Omental fat pad (tissue), 3 donors: ENCODE measurements at regions not wholly inside any gene's neighbourhood (a gene's known extent, or its start where the extent isn't known, plus 50 kb on each side); places are given as distances from the start of the nearest gene placed in this dataset.

Source experiments
- ATAC-seq: fragments of 150-250 bp; one replicate; pipeline ENCODE4 v1.9.1; 2016; ENCODE audit warnings: mild to moderate bottlenecking, moderate library complexity; ENCODE audit not compliant: low FRiP score
- DNase-seq: peaks from one replicate; pipeline ENCODE4 v3.0.0-alpha.2; 2019; ENCODE audit warnings: low spot score
- TF ChIP-seq, protein P1 (sequence below), 3 donors: fragments of 450-650 bp; IDR thresholded peaks; one replicate each; pipeline ENCODE4 v1.5.1; 2016 to 2017; ENCODE audit warnings: antibody characterized with exemption in 3 of 3, mild to moderate bottlenecking in 3 of 3, moderate library complexity in 2 of 3

DNA sequence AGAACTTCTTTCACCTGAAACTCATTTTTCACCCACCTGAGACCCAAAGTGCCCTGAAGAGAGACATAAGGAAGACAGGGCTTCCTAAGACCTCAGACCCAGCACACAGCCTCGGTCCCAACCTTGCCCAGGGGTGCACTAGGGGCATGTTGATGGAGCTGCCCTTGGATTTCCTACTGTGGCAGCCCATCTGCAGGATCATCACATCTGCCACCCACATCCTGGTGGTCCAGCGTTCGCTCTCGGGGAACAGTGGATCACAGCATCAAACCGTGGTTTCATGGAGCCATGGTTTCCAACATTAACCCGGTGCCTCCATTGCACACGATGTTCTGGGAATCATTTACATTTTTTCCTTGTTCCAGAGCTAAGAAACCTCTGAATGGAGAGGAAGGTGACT is 186.4 kb downstream of the TFCP2L1 start:
- ATAC-seq (no peak), DNase-seq (no peak)
- TF ChIP-seq, protein P1, sequence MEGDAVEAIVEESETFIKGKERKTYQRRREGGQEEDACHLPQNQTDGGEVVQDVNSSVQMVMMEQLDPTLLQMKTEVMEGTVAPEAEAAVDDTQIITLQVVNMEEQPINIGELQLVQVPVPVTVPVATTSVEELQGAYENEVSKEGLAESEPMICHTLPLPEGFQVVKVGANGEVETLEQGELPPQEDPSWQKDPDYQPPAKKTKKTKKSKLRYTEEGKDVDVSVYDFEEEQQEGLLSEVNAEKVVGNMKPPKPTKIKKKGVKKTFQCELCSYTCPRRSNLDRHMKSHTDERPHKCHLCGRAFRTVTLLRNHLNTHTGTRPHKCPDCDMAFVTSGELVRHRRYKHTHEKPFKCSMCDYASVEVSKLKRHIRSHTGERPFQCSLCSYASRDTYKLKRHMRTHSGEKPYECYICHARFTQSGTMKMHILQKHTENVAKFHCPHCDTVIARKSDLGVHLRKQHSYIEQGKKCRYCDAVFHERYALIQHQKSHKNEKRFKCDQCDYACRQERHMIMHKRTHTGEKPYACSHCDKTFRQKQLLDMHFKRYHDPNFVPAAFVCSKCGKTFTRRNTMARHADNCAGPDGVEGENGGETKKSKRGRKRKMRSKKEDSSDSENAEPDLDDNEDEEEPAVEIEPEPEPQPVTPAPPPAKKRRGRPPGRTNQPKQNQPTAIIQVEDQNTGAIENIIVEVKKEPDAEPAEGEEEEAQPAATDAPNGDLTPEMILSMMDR (IDR thresholded peaks at IDR 0.05), result no peak

DNA sequence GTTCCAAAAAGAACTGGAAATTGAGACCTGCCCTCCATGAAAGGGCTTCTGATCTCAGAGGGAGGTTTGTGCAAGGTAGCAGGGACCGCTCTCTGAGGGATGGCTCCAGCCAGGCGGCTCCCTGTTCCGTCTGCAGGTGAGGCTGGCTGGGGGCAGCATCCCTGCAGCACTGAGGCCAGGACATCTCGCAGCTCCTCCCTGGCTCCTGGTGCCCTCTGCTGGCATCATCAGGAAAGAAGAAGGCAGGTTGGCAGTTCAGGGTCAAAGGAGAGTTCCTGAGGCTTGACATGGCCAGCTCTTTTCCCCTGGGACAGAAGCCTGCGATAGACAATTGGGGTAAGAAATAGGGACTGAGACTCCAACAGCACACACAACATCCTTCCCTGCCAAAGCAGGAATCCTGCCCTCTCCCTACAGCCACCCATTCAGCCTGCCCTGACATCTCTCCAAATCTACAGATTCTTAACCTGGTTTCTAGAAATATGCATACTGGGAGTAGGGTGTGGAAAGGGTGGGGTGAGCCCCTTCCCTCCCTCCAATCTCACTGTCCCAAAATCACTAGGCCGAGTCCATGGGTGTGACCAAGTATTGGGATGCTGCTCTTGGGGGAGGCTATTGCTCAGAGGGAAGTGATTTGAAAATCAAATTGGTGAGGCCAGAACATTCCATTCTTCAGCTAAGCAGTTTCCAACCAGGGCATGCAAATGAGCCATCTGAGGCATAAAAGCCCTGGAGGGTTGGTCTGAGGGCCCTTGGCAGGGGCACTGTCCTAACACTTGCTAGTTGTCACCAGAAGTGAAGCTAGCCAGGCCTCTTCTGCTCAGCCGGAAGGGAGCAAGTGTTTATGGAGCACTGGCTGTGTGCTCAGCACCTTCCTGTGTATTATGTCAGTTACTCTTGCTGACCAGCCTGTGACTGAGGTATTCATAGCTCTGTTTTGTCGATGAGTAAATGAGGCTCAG is 185.4 kb downstream of the TFCP2L1 start:
- ATAC-seq, result no peak
- no peak for DNase-seq
- TF ChIP-seq, protein P1 (IDR thresholded peaks at IDR 0.05), result no peak

DNA sequence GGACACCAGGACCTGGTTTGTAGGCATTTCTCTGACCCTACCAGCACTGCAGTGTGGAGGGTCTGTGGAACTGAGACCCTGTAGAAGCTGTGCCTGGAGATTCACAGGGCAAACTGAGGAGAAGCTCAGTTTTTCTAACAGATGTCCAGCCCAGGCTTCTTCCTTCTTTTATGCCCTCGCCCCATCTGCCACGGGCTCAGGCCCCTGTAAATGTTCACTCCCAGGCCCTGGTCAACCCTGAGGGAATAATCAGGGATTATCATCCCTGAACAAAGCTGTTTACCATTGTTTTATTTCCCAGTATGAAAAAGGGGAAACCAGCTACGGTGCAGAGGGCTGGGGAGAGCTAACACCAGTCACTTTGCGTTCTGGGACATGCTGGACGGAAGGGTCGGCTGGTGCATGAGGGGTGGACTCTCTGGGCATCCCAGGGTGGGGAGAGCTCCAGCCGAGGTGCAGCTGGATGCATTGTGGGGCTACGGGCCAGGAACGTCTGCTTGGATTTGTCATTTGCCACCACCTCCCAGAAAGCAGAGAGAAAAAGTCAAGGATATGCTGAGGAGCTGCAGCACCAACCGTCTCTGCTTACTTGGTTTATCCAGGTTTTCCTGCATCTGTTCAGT is 183.8 kb downstream of the TFCP2L1 start:
- TF ChIP-seq, protein P1 (IDR thresholded peaks at IDR 0.05), result no peak
- ATAC-seq (no peak), DNase-seq (no peak)

DNA sequence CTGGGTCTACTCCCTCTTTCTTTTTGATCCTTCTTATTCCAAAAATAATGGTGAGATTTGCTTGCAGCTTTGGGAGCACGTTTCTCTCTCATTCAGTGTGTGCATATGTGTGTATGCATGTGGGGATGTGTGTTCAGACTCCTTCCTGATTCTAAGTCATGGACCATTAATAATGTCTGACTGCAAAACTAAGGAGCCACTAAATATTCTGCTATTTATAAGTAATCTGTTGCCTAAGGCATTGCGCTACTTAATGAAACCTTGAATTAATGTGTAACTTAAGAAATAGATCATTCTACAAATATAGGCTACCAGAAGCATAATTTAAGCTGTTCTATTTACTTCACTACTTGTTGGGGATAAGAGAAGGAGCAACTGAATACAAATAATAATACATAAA is 182.1 kb downstream of the TFCP2L1 start:
- TF ChIP-seq, protein P1 (IDR thresholded peaks at IDR 0.05), result no peak
- DNase-seq (no peak), ATAC-seq (no peak)

DNA sequence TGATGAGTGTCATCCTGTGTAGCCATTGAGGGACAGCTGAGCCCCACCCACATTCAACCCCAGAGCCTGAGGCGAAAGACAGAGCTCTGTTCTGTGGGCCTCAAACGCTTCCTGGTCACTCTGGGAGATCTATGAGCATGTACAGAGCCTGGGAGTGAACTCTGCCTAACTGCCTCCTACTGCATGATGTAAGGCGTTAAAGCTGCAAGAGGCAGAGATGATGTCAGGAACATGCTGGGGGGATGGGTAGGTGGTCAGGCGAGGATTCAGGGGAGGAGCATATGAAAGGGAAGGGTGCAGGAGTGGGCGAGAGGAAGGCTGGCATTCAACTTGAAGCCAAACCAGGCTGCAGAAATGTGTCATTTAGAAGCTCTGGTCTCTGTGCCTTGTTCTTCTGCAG is 181.0 kb downstream of the TFCP2L1 start:
- ATAC-seq (no peak), DNase-seq (no peak)
- TF ChIP-seq, protein P1 (IDR thresholded peaks at IDR 0.05), result no peak

DNA sequence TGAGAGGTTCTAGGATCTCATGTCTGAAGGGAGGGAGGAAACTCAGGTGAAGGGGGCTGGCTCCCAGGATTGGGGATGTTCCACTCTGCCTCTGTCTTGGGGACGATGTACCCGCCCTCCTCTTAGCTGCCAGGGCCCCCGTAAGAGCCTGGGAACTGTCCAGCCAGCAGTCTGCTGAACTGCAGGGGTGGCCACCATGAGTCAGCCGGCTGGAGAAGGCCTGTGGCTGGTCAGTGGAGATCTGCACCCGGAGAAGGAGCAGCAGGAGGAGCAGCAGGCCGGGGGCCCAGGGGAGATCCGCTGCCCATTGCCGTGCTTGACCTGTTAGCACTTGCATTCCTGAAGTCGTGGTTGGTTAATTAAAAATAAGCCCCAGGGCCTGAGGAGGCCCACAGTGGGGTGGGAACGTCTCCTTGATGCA is 180.3 kb downstream of the TFCP2L1 start:
- DNase-seq (no peak), ATAC-seq (no peak)
- TF ChIP-seq, protein P1 (IDR thresholded peaks at IDR 0.05), result no peak
